HG02852 (cell line): ENCODE measurements at regions not wholly inside any gene's neighbourhood (a gene's known extent, or its start where the extent isn't known, plus 50 kb on each side); places are given as distances from the start of the nearest gene placed in this dataset.

Source experiments
- ATAC-seq: cut with Tn5 transposase; IDR thresholded peaks from one replicate; pipeline ENCODE4 v1.9.1; 2021; ENCODE audit warnings: mild to moderate bottlenecking, moderate library complexity; ENCODE audit not compliant: unreplicated experiment

- no peak for ATAC-seq
Measured at GRCh38 chr5:52491818-52492217, 295.9 kb upstream of the ITGA1 start.

- ATAC-seq = no peak
Measured at GRCh38 chr5:52497133-52497693, 290.5 kb upstream of the ITGA1 start.

GRCh38 chr5:52498607-52499006 lies 289.1 kb upstream of the ITGA1 start:
- no peak for ATAC-seq

GRCh38 chr5:52502460-52502999 lies 285.2 kb upstream of the ITGA1 start:
- no peak for ATAC-seq

GRCh38 chr5:52504584-52505240 lies 283.0 kb upstream of the ITGA1 start:
- no peak for ATAC-seq

- no peak for ATAC-seq
Measured at GRCh38 chr5:52517667-52518066, 270.0 kb upstream of the ITGA1 start.

GRCh38 chr5:52520171-52520570 lies 267.5 kb upstream of the ITGA1 start:
- ATAC-seq = no peak

- no peak for ATAC-seq
Measured at GRCh38 chr5:52521236-52521635, 266.5 kb upstream of the ITGA1 start.

GRCh38 chr5:52523701-52524100 lies 264.0 kb upstream of the ITGA1 start:
- no peak for ATAC-seq

- no peak for ATAC-seq
Measured at GRCh38 chr5:52531105-52531504, 256.6 kb upstream of the ITGA1 start.

GRCh38 chr5:52543594-52543993 lies 244.1 kb upstream of the ITGA1 start:
- no peak for ATAC-seq

GRCh38 chr5:52544738-52545137 lies 243.0 kb upstream of the ITGA1 start:
- ATAC-seq = no peak

GRCh38 chr5:52554293-52554692 lies 233.4 kb upstream of the ITGA1 start:
- ATAC-seq = no peak

- ATAC-seq = no peak
Measured at GRCh38 chr5:52560366-52560765, 227.3 kb upstream of the ITGA1 start.

- ATAC-seq = no peak
Measured at GRCh38 chr5:52562473-52562872, 225.2 kb upstream of the ITGA1 start.

- no peak for ATAC-seq
Measured at GRCh38 chr5:52564587-52564986, 223.1 kb upstream of the ITGA1 start.

- ATAC-seq = no peak
Measured at GRCh38 chr5:52577546-52577945, 210.2 kb upstream of the ITGA1 start.

GRCh38 chr5:52579391-52579790 lies 208.3 kb upstream of the ITGA1 start:
- no peak for ATAC-seq

GRCh38 chr5:52580921-52581320 lies 206.8 kb upstream of the ITGA1 start:
- ATAC-seq = no peak

- no peak for ATAC-seq
Measured at GRCh38 chr5:52582313-52582712, 205.4 kb upstream of the ITGA1 start.

GRCh38 chr5:52587131-52587530 lies 200.6 kb upstream of the ITGA1 start:
- no peak for ATAC-seq

- ATAC-seq = no peak
Measured at GRCh38 chr5:52597625-52598024, 190.1 kb upstream of the ITGA1 start.

- no peak for ATAC-seq
Measured at GRCh38 chr5:52598968-52599367, 188.7 kb upstream of the ITGA1 start.
